SK-MEL-5 (cell line): ENCODE measurements at regions not wholly inside any gene's neighbourhood (a gene's known extent, or its start where the extent isn't known, plus 50 kb on each side); places are given as distances from the start of the nearest gene placed in this dataset.

Source experiments
- DNase-seq: peaks from one replicate; pipeline ENCODE4 v3.0.0-alpha.2; 2016; ENCODE audit warnings: low read depth, low spot score
- in situ Hi-C: cut with HindIII; loops from 2 replicates; pipeline ENCODE4 v1.10.0; 2016; ENCODE audit warnings: low sequenced_read_pairs, high pct_unique_total_duplicates, low pct_unique_long_range_greater_than_20kb

- in situ Hi-C loops, result no loop called here
- no peak for DNase-seq
Measured at GRCh38 chr2:136496966-136497365, 268.4 kb upstream of the THSD7B start.

GRCh38 chr2:136495636-136496035 lies 269.7 kb upstream of the THSD7B start:
- no peak for DNase-seq
- in situ Hi-C loops, result no loop called here

- in situ Hi-C loops, result no loop called here
- no peak for DNase-seq
Measured at GRCh38 chr2:136492901-136493300, 272.4 kb upstream of the THSD7B start.

- in situ Hi-C loops, result no loop called here
- no peak for DNase-seq
Measured at GRCh38 chr2:136490100-136490499, 275.2 kb upstream of the THSD7B start.

GRCh38 chr2:136487421-136487820 lies 277.9 kb upstream of the THSD7B start:
- in situ Hi-C loops, result no loop called here
- DNase-seq, result no peak

GRCh38 chr2:136486115-136486514 lies 279.2 kb upstream of the THSD7B start:
- DNase-seq, result no peak

GRCh38 chr2:136482966-136483365 lies 282.4 kb upstream of the THSD7B start:
- no peak for DNase-seq
- in situ Hi-C loops, result no loop called here

More at GRCh38 chr2:136486115-136486514, 279.2 kb upstream of the THSD7B start:
- in situ Hi-C loops, result no loop called here

GRCh38 chr2:136482006-136482405 lies 283.3 kb upstream of the THSD7B start:
- in situ Hi-C loops, result no loop called here
- DNase-seq, result no peak

- no peak for DNase-seq
- in situ Hi-C loops, result no loop called here
Measured at GRCh38 chr2:136479696-136480095, 285.6 kb upstream of the THSD7B start.

GRCh38 chr2:136468799-136469369 lies 296.5 kb upstream of the THSD7B start:
- no peak for DNase-seq
- in situ Hi-C loops, result no loop called here

- DNase-seq, result no peak
- in situ Hi-C loops, result no loop called here
Measured at GRCh38 chr2:136452528-136452927, 312.8 kb upstream of the THSD7B start.

- DNase-seq, result no peak
- in situ Hi-C loops, result no loop called here
Measured at GRCh38 chr2:136448986-136449780, 316.2 kb upstream of the THSD7B start.

- in situ Hi-C loops, result no loop called here
- no peak for DNase-seq
Measured at GRCh38 chr2:136448432-136448831, 316.9 kb upstream of the THSD7B start.

GRCh38 chr2:136444323-136444722 lies 321.0 kb upstream of the THSD7B start:
- in situ Hi-C loops, result no loop called here
- no peak for DNase-seq

GRCh38 chr2:136443661-136444060 lies 321.7 kb upstream of the THSD7B start:
- in situ Hi-C loops, result no loop called here

GRCh38 chr2:136441979-136442714 lies 323.2 kb upstream of the THSD7B start:
- DNase-seq, result no peak
- in situ Hi-C loops, result no loop called here

More at GRCh38 chr2:136443661-136444060, 321.7 kb upstream of the THSD7B start:
- no peak for DNase-seq

GRCh38 chr2:136439064-136439676 lies 321.2 kb upstream of the CXCR4 start:
- in situ Hi-C loops, result no loop called here
- DNase-seq, result no peak

- no peak for DNase-seq
- in situ Hi-C loops, result no loop called here
Measured at GRCh38 chr2:136437461-136437860, 319.5 kb upstream of the CXCR4 start.
